ENCODE measurements at regions not wholly inside any gene's neighbourhood (a gene's known extent, or its start where the extent isn't known, plus 50 kb on each side); places are given as distances from the start of the nearest gene placed in this dataset.

- intact Hi-C loops (cut with DNase I; ENCODE audit: low total_unique reads): no loop called here
- Histone ChIP-seq H3K36me3 (no peaks in the 10 kb centered on the region), H3K4me1 (peaks cover 2% of the 10 kb centered on the region in 2 donors), H3K27me3 (peaks cover 0 to 6% of the 10 kb centered on the region in 2 donors), H3K27ac (no peak overlapping the region), H3K9me3 (no peaks in the 10 kb centered on the region), H3K4me3 (no peak overlapping the region)
- no peak for TF ChIP-seq CTCF (IDR thresholded peaks at IDR 0.05)
- no peak for TF ChIP-seq POLR2A (IDR thresholded peaks at IDR 0.05)
- TF ChIP-seq POLR2AphosphoS5 (IDR thresholded peaks at IDR 0.05): no peak
- no peak for DNase-seq (ENCODE audit: low spot score in 2 of 2)
Observed at GRCh38 chr21:43355925-43356289, 71.0 kb downstream of the SIK1 start.

- H3K36me3 ChIP-seq: no peaks in the 10 kb centered on the region
- no peaks in the 10 kb centered on the region for H3K9me3 ChIP-seq
- no peaks in the 10 kb centered on the region for H3K4me1 ChIP-seq
- H3K27me3 ChIP-seq: peaks cover 0 to 6% of the 10 kb centered on the region in 2 donors
- intact Hi-C loops (cut with DNase I; ENCODE audit: low total_unique reads): no loop called here
- H3K4me3 ChIP-seq: no peak overlapping the region
- no peak for DNase-seq (ENCODE audit: low spot score in 2 of 2)
- TF ChIP-seq CTCF (IDR thresholded peaks at IDR 0.05): no peak
- TF ChIP-seq POLR2A (IDR thresholded peaks at IDR 0.05): no peak
- TF ChIP-seq POLR2AphosphoS5 (IDR thresholded peaks at IDR 0.05): no peak
- no peak overlapping the region for H3K27ac ChIP-seq
Observed at GRCh38 chr21:43355266-43355924, 71.5 kb downstream of the SIK1 start.

- Histone ChIP-seq H3K27ac (no peak overlapping the region), H3K4me1 (no peaks in the 10 kb centered on the region), H3K27me3 (peaks cover 0 to 3% of the 10 kb centered on the region in 2 donors), H3K36me3 (no peaks in the 10 kb centered on the region), H3K4me3 (no peak overlapping the region), H3K9me3 (no peaks in the 10 kb centered on the region)
- no peak for TF ChIP-seq POLR2AphosphoS5 (IDR thresholded peaks at IDR 0.05)
- no peak for TF ChIP-seq CTCF (IDR thresholded peaks at IDR 0.05)
- TF ChIP-seq POLR2A (IDR thresholded peaks at IDR 0.05): no peak
- intact Hi-C loops (cut with DNase I; ENCODE audit: low total_unique reads): no loop called here
- DNase-seq (ENCODE audit: low spot score in 2 of 2): no peak
Observed at GRCh38 chr21:43354666-43355065, 72.3 kb downstream of the SIK1 start.

GRCh38 chr21:43354026-43354420 lies 72.9 kb downstream of the SIK1 start:
- intact Hi-C loops (cut with DNase I; ENCODE audit: low total_unique reads): no loop called here
- Histone ChIP-seq H3K4me3 (peak overlapping the region in 1 of 3 donors; percentile 19), H3K4me1 (no peaks in the 10 kb centered on the region), H3K36me3 (no peaks in the 10 kb centered on the region), H3K27ac (no peak overlapping the region), H3K9me3 (no peaks in the 10 kb centered on the region), H3K27me3 (peaks cover 0 to 3% of the 10 kb centered on the region in 2 donors)
- TF ChIP-seq POLR2AphosphoS5 (IDR thresholded peaks at IDR 0.05): no peak
- TF ChIP-seq CTCF (IDR thresholded peaks at IDR 0.05): no peak
- no peak for TF ChIP-seq POLR2A (IDR thresholded peaks at IDR 0.05)
- no peak for DNase-seq (ENCODE audit: low spot score in 2 of 2)

- Histone ChIP-seq H3K27me3 (peaks cover 0 to 3% of the 10 kb centered on the region in 2 donors), H3K4me3 (peak overlapping the region in 1 of 3 donors; percentile 19), H3K9me3 (no peaks in the 10 kb centered on the region), H3K27ac (peak overlapping the region in 1 of 2 donors; percentile 15), H3K36me3 (no peaks in the 10 kb centered on the region), H3K4me1 (no peaks in the 10 kb centered on the region)
- intact Hi-C loops (cut with DNase I; ENCODE audit: low total_unique reads): no loop called here
- no peak for DNase-seq (ENCODE audit: low spot score in 2 of 2)
- no peak for TF ChIP-seq POLR2AphosphoS5 (IDR thresholded peaks at IDR 0.05)
- no peak for TF ChIP-seq CTCF (IDR thresholded peaks at IDR 0.05)
- TF ChIP-seq POLR2A (IDR thresholded peaks at IDR 0.05): no peak
Observed at GRCh38 chr21:43353282-43354025, 73.5 kb downstream of the SIK1 start.
